HepG2 (cell line): ENCODE measurements at regions not wholly inside any gene's neighbourhood (a gene's known extent, or its start where the extent isn't known, plus 50 kb on each side); places are given as distances from the start of the nearest gene placed in this dataset.

ENCODE experiments used
- ATAC-seq: fragments of 200-7000 bp; cut with Tn5 transposase; 3 replicates; pipeline ENCODE4 v1.9.1; 2020; ENCODE audit warnings: mild to moderate bottlenecking, moderate library complexity
- BruUV-seq: library from RNA; stranded (reverse); fragments of 400-500 nt; replicated peaks from 2 replicates; lab custom pipeline; 2021; lab: Mats Ljungman, UMichigan
- CTCF ChIA-PET: fragments of 300-600 bp; formaldehyde crosslinking; extraction: SDS; loops from one replicate; lab custom pipeline; 2021; ENCODE audit warnings: low total read pairs, inconsistent platforms, low intra/inter-chr PET ratio; lab: Yijun Ruan, JAX
- POLR2A ChIA-PET: fragments of 350-600 bp; sonication (Branson Sonifier 250); formaldehyde crosslinking; loops from one replicate; lab custom pipeline; 2020; ENCODE audit warnings: antibody characterized with exemption, inconsistent platforms; lab: Yijun Ruan, JAX
- DNase-seq: peaks from one replicate; pipeline ENCODE4 v3.0.0-alpha.2; 2015; ENCODE audit warnings: low spot score
- FAIRE-seq: peaks from 3 replicates; lab custom pipeline; 2011; peaks lifted over from hg19 to GRCh38; lab: Jason Lieb, UNC
- H2AFZ ChIP-seq: one replicate; pipeline ENCODE4 v1.6.1; 2011; ENCODE audit warnings: low read length, inconsistent platforms
- H3K27ac ChIP-seq: fragments of 300-600 bp; 3 replicates; pipeline ENCODE4 v1.8.0; 2011; ENCODE audit warnings: mixed run types, mild to moderate bottlenecking, mixed read lengths, low read length, inconsistent platforms; ENCODE audit not compliant: insufficient read depth; ENCODE audit errors: extremely low read length
- H3K27me3 ChIP-seq, 2 experiments: fragments of 200-600 bp in 1 of 2; 2 replicates in 1 of 2; 3 replicates in 1 of 2; pipeline versions ENCODE4 v1.6.0 to v1.8.0; 2011; ENCODE audit warnings: low read length in 2 of 2, mild to moderate bottlenecking in 2 of 2, moderate library complexity in 2 of 2, inconsistent platforms in 1 of 2; ENCODE audit not compliant: insufficient read depth in 2 of 2, control insufficient read depth in 1 of 2
- H3K36me3 ChIP-seq, 2 experiments: fragments of 200-600 bp in 1 of 2; replicated peaks in 1 of 2; 2 replicates in 1 of 2; 3 replicates in 1 of 2; pipeline versions ENCODE4 v1.5.1 to v1.8.0; 2011; ENCODE audit warnings: low read length in 2 of 2, inconsistent platforms in 1 of 2; ENCODE audit not compliant: insufficient read depth in 2 of 2, control insufficient read depth in 1 of 2
- H3K4me1 ChIP-seq: 2 replicates; pipeline ENCODE4 v1.5.1; 2012; ENCODE audit warnings: low read length, inconsistent platforms; ENCODE audit not compliant: insufficient read depth
- H3K4me2 ChIP-seq: 2 replicates; pipeline ENCODE4 v1.6.0; 2011; ENCODE audit warnings: low read depth, low read length, inconsistent platforms
- H3K4me3 ChIP-seq, 3 experiments: fragments of 200-600 bp in 1 of 3; sonication (generic), shearing (Covaris generic) in 1 of 3; replicated peaks in 1 of 3; 2 replicates each; pipeline ENCODE4 v1.5.1; 2011 to 2016; ENCODE audit warnings: low read length in 3 of 3, inconsistent platforms in 2 of 3, low read depth in 2 of 3, mild to moderate bottlenecking in 2 of 3, control low read depth in 1 of 3, mixed read lengths in 1 of 3; ENCODE audit not compliant: insufficient read depth in 1 of 3
- H3K79me2 ChIP-seq: one replicate; pipeline ENCODE4 v1.6.1; 2011; ENCODE audit warnings: low read length, inconsistent platforms; ENCODE audit not compliant: insufficient read depth
- H3K9ac ChIP-seq: 2 replicates; pipeline ENCODE4 v1.6.0; 2011; ENCODE audit warnings: mild to moderate bottlenecking, low read depth, low read length, inconsistent platforms; ENCODE audit not compliant: insufficient read depth
- H3K9me3 ChIP-seq: 2 replicates; pipeline ENCODE4 v1.5.1; 2012; ENCODE audit warnings: mild to moderate bottlenecking, low read length
- H4K20me1 ChIP-seq: 2 replicates; pipeline ENCODE4 v1.6.0; 2011; ENCODE audit warnings: inconsistent platforms, mild to moderate bottlenecking, low read length, moderate library complexity; ENCODE audit not compliant: insufficient read depth
- ARNTL ChIP-seq: sonication (generic); formaldehyde crosslinking; IDR thresholded peaks from 2 replicates; pipeline ENCODE4 v1.4.0; 2020; ENCODE audit warnings: mild to moderate bottlenecking, missing genetic modification reagents
- ATF4 ChIP-seq, 2 experiments: fragments of 450-650 bp in 1 of 2; sonication (generic) in 1 of 2; formaldehyde crosslinking; IDR thresholded peaks; 2 replicates each; pipeline versions ENCODE4 v1.5.0 to v1.8.0; 2020 to 2022; ENCODE audit warnings: mild to moderate bottlenecking in 1 of 2, missing genetic modification reagents in 1 of 2
- BORCS8-MEF2B ChIP-seq: sonication (generic); formaldehyde crosslinking; IDR thresholded peaks from 2 replicates; pipeline ENCODE4 v1.8.0; 2022; ENCODE audit warnings: mild to moderate bottlenecking, missing genetic modification reagents
- FOXK2 ChIP-seq: fragments of 450-650 bp; IDR thresholded peaks from 2 replicates; pipeline ENCODE4 v1.6.1; 2016
- NCOR1 ChIP-seq: fragments of 200-600 bp; sonication (generic); IDR thresholded peaks from 2 replicates; pipeline ENCODE4 v1.7.0; 2017; ENCODE audit warnings: antibody characterized with exemption, low read length, borderline replicate concordance
- NR2C2 ChIP-seq: sonication (generic); formaldehyde crosslinking; IDR thresholded peaks from 2 replicates; pipeline ENCODE4 v1.4.0; 2020; ENCODE audit warnings: missing genetic modification reagents, mild to moderate bottlenecking, moderate library complexity, borderline replicate concordance
- REPIN1 ChIP-seq: sonication (generic); formaldehyde crosslinking; IDR thresholded peaks from 2 replicates; pipeline ENCODE4 v1.8.0; 2022; ENCODE audit warnings: missing genetic modification reagents, low read depth, mild to moderate bottlenecking, borderline replicate concordance
- REST ChIP-seq, 2 experiments: IDR thresholded peaks; 2 replicates each; pipeline ENCODE4 v1.6.1; 2011 to 2012; ENCODE audit warnings: low read length in 2 of 2, borderline replicate concordance in 1 of 2, low read depth in 1 of 2, mild to moderate bottlenecking in 1 of 2, moderate library complexity in 1 of 2
- STAT6 ChIP-seq: sonication (generic); formaldehyde crosslinking; IDR thresholded peaks from 2 replicates; pipeline ENCODE4 v1.4.0; 2020; ENCODE audit warnings: missing genetic modification reagents, mild to moderate bottlenecking, borderline replicate concordance
- TSC22D2 ChIP-seq: sonication (generic); formaldehyde crosslinking; IDR thresholded peaks from 2 replicates; pipeline ENCODE4 v1.5.1; 2020; ENCODE audit warnings: missing genetic modification reagents, mild to moderate bottlenecking, borderline replicate concordance
- ZBTB7B ChIP-seq: sonication (generic); formaldehyde crosslinking; IDR thresholded peaks from 2 replicates; pipeline ENCODE4 v1.4.0; 2020; ENCODE audit warnings: missing genetic modification reagents
- ZNF280B ChIP-seq: sonication (generic); formaldehyde crosslinking; IDR thresholded peaks from 2 replicates; pipeline ENCODE4 v1.5.0; 2020; ENCODE audit warnings: missing genetic modification reagents, mild to moderate bottlenecking, borderline replicate concordance
- ZNF430 ChIP-seq: sonication (generic); formaldehyde crosslinking; IDR thresholded peaks from 2 replicates; pipeline ENCODE4 v1.9.0; 2021; ENCODE audit warnings: mild to moderate bottlenecking, missing genetic modification reagents
- ZNF530 ChIP-seq: sonication (generic); formaldehyde crosslinking; IDR thresholded peaks from 2 replicates; pipeline ENCODE4 v1.5.0; 2020; ENCODE audit warnings: low read depth, mild to moderate bottlenecking, missing genetic modification reagents
- ZNF563 ChIP-seq: sonication (generic); formaldehyde crosslinking; IDR thresholded peaks from 2 replicates; pipeline ENCODE4 v1.8.0; 2022; ENCODE audit warnings: mild to moderate bottlenecking, moderate library complexity, missing genetic modification reagents
- in situ Hi-C: cut with HindIII; loops from 2 replicates; pipeline ENCODE4 v1.10.0; 2017; ENCODE audit warnings: low pct_unique_long_range_greater_than_20kb; ENCODE audit not compliant: extremely low pct_ligation_motif_present
- intact Hi-C: fragments of 100-400 bp; cut with micrococcal nuclease; formaldehyde crosslinking; loops from one replicate; pipeline ENCODE4 v1.10.0; 2022; ENCODE audit not compliant: unreplicated experiment

GRCh38 chr2:56013475-56013874 is 89.9 kb upstream of the EFEMP1 start:
- CTCF ChIA-PET = no interaction called here
- FAIRE-seq = no peak

More at GRCh38 chr2:56013475-56013874, 89.9 kb upstream of the EFEMP1 start:
- no peak for DNase-seq
- TF ChIP-seq ZNF530 (CRISPR knock-in tag) = no peak
- no peak for TF ChIP-seq ZNF280B (CRISPR knock-in tag)
- no peak for TF ChIP-seq FOXK2
- TF ChIP-seq ZNF430 (CRISPR knock-in tag) = no peak
- TF ChIP-seq STAT6 (CRISPR knock-in tag) = no peak
- TF ChIP-seq ZBTB7B (CRISPR knock-in tag) = no peak
- TF ChIP-seq ZNF563 (CRISPR knock-in tag) = no peak
- TF ChIP-seq REST (IDR thresholded peaks at IDR 0.05; ENCODE audit: borderline replicate concordance in 1 of 2, low read depth in 1 of 2, low read length in 2 of 2) = no peak
- TF ChIP-seq REPIN1 (CRISPR knock-in tag) = no peak
- no peak for TF ChIP-seq NCOR1
- TF ChIP-seq ARNTL (CRISPR knock-in tag) = no peak
- TF ChIP-seq BORCS8-MEF2B (CRISPR knock-in tag) = no peak
- no peak for TF ChIP-seq ATF4 (CRISPR knock-in tag; IDR thresholded peaks at IDR 0.05)
- TF ChIP-seq TSC22D2 = no peak
- no peak for TF ChIP-seq NR2C2 (CRISPR knock-in tag)
- TF ChIP-seq, all 625 proteins: peak for 0
- no peak overlapping the region for H3K27ac ChIP-seq
- ATAC-seq = no peak
- no peak overlapping the region for H2AFZ ChIP-seq
- H3K79me2 ChIP-seq = no peaks in the 10 kb centered on the region
- H3K36me3 ChIP-seq = no peaks in the 10 kb centered on the region
- no peaks in the 10 kb centered on the region for H3K9me3 ChIP-seq
- H3K4me2 ChIP-seq = no peak overlapping the region
- no peak overlapping the region for H3K9ac ChIP-seq
- intact Hi-C loops = no loop called here
- no peaks in the 10 kb centered on the region for H4K20me1 ChIP-seq
- BruUV-seq = no TSS peak
- no peak overlapping the region for H3K4me3 ChIP-seq
- POLR2A ChIA-PET = no interaction called here
- H3K27me3 ChIP-seq = 0 out of 5 replicates have a peak, but pooled peaks cover 0 to 9% of the 10 kb centered on the region in 2 experiments
- H3K4me1 ChIP-seq = no peaks in the 10 kb centered on the region
- in situ Hi-C loops = no loop called here
